Lower leg skin (tissue), 4 donors: ENCODE measurements at regions not wholly inside any gene's neighbourhood (a gene's known extent, or its start where the extent isn't known, plus 50 kb on each side); places are given as distances from the start of the nearest gene placed in this dataset.

Source experiments
- DNase-seq, 2 donors: peaks; one replicate each; pipeline ENCODE4 v3.0.0-alpha.2; 2019; ENCODE audit warnings: low spot score in 2 of 2
- H3K4me3 ChIP-seq: fragments of 200-600 bp; sonication (generic); 2 replicates; pipeline ENCODE4 v1.5.1; 2017; ENCODE audit warnings: mild to moderate bottlenecking, low read depth; ENCODE audit not compliant: poor library complexity, severe bottlenecking
- POLR2A ChIP-seq, 2 donors: fragments of 450-650 bp; IDR thresholded peaks; one replicate each; pipeline ENCODE4 v1.6.1; 2016 to 2017; ENCODE audit warnings: antibody characterized with exemption in 2 of 2, mild to moderate bottlenecking in 1 of 2, moderate library complexity in 1 of 2
- WGBS, 2 donors: methylation state at CpG; one replicate each; pipeline ENCODE4 v1.1.5; 2018; 5-methylcytosine and 5-hydroxymethylcytosine counted together
- intact Hi-C: fragments of 100-400 bp; cut with DNase I; formaldehyde crosslinking; loops from one replicate; pipeline ENCODE4 v1.15.0; 2023; ENCODE audit warnings: low total_unique reads
- TF ChIP-seq, protein P1 (sequence below), 3 donors: fragments of 450-650 bp; IDR thresholded peaks; one replicate each; pipeline ENCODE4 v1.5.1; 2016; ENCODE audit warnings: antibody characterized with exemption in 3 of 3, mild to moderate bottlenecking in 3 of 3, moderate library complexity in 2 of 3

DNA sequence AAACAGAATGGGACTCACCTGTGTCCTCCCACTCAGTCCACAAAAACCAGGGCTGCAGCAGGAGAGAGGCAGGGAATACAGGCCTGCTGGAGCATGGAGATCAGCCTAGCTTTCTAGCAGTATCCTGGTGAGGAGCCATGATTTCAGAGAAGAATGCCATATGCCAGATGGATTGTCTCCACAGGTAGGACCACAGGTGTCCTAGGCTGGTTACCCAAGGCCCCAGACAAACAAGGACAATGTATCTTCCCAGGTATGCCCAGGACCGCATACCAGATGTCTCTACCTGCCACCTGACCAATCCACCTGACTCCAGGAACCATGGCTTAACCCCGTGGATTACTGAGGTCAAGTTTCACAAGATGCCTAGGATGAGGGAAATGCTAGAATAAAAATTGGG lies 295.4 kb upstream of the NPSR1 start:
- 80 to 87% methylated on average over 2 of the region's 2 CpGs for WGBS, 2 donors
- H3K4me3 ChIP-seq = no peak overlapping the region
- intact Hi-C loops = no loop called here
- DNase-seq = no peak
- TF ChIP-seq, protein P1, sequence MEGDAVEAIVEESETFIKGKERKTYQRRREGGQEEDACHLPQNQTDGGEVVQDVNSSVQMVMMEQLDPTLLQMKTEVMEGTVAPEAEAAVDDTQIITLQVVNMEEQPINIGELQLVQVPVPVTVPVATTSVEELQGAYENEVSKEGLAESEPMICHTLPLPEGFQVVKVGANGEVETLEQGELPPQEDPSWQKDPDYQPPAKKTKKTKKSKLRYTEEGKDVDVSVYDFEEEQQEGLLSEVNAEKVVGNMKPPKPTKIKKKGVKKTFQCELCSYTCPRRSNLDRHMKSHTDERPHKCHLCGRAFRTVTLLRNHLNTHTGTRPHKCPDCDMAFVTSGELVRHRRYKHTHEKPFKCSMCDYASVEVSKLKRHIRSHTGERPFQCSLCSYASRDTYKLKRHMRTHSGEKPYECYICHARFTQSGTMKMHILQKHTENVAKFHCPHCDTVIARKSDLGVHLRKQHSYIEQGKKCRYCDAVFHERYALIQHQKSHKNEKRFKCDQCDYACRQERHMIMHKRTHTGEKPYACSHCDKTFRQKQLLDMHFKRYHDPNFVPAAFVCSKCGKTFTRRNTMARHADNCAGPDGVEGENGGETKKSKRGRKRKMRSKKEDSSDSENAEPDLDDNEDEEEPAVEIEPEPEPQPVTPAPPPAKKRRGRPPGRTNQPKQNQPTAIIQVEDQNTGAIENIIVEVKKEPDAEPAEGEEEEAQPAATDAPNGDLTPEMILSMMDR (IDR thresholded peaks at IDR 0.05) = no peak
- no peak for TF ChIP-seq POLR2A (IDR thresholded peaks at IDR 0.05)

DNA sequence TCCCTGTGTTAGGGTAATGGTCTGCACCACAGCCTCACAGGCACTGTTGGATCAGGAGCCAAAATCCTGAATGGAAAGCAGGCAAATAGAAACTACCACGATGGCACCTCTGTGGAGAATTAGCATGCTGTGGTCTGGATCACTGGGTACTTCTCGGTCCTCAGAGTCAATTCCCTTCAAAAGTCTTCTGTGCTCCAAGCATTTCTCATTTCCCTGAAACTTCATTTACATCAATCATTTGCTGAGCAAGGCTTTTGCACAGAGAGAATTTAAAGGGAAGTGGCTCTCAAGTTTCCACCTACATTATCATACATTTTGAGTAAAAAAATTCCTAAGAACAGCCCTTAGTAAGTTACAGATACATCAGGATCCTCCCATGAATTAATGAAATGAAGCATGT lies 293.9 kb upstream of the NPSR1 start:
- TF ChIP-seq, protein P1 (IDR thresholded peaks at IDR 0.05) = no peak
- no peak for TF ChIP-seq POLR2A (IDR thresholded peaks at IDR 0.05)
- WGBS, 2 donors = 79 to 80% methylated on average over 2 of the region's 2 CpGs
- no peak overlapping the region for H3K4me3 ChIP-seq
- DNase-seq = no peak
- intact Hi-C loops = no loop called here

DNA sequence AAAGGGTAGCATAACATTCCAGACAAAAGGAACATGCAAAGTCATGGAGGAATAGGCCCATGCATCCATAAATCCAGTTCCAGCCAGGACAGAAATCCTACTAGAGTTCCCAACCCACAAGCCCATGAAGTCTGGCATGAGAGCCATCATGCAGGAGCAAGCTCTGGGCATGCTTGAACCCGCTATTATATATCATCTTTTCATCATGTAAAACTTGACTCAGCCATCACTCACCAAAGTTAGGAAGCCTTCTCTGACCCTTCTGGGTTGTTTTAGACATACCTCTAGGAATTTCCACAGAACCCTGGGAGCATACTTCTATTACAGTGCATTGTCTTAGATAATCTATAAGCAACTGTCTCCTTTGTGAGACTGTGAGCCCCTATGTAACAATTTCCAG lies 293.0 kb upstream of the NPSR1 start:
- intact Hi-C loops = no loop called here
- WGBS, 2 donors = 60 to 92% methylated on average over 1 of the region's 1 CpG
- TF ChIP-seq, protein P1 (IDR thresholded peaks at IDR 0.05) = no peak
- TF ChIP-seq POLR2A (IDR thresholded peaks at IDR 0.05) = no peak
- DNase-seq = no peak
- no peak overlapping the region for H3K4me3 ChIP-seq

DNA sequence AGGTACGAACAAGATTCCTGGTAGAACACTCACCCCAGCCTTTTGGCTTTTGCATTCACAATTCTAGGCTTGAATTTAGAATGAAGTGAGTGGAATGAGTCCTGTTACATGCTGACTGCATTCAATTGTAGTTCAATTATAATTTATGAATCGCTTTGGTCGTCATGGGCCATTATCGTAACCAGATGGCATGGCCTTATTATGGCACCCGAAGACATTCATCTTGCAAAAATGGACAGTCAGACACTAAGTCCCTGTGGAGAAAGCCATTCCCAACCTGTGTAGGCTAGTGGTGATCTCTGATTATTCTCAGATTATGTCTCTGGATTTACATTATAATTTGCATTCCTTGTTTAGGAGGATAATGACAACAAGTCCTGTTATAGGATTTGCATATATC lies 292.4 kb upstream of the NPSR1 start:
- DNase-seq = no peak
- no peak overlapping the region for H3K4me3 ChIP-seq
- TF ChIP-seq POLR2A (IDR thresholded peaks at IDR 0.05) = no peak
- TF ChIP-seq, protein P1 (IDR thresholded peaks at IDR 0.05) = no peak
- intact Hi-C loops = no loop called here
- 66 to 82% methylated on average over 5 of the region's 5 CpGs for WGBS, 2 donors

DNA sequence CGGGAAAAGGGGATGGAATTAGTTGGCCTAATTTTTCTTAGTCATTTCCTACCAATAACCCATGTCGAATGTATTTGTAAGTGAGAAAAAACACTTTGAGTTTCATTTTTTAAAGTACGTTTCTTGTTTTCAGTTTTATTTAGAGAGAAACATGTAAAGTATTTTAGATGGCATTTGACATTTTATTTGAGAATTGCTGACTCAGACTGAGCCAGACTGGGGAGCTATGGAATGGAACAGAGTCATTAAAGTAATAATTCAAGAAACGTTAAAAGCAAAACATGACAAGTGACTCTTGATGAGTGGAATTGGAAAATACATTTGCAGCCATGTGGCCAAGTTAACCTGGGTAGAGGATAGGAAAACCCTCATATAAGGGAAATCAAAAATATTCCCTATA lies 286.1 kb upstream of the NPSR1 start:
- 69 to 70% methylated on average over 4 of the region's 4 CpGs for WGBS, 2 donors
- intact Hi-C loops = no loop called here
- DNase-seq = no peak
- no peak for TF ChIP-seq POLR2A (IDR thresholded peaks at IDR 0.05)
- TF ChIP-seq, protein P1 (IDR thresholded peaks at IDR 0.05) = no peak
- H3K4me3 ChIP-seq = no peak overlapping the region

DNA sequence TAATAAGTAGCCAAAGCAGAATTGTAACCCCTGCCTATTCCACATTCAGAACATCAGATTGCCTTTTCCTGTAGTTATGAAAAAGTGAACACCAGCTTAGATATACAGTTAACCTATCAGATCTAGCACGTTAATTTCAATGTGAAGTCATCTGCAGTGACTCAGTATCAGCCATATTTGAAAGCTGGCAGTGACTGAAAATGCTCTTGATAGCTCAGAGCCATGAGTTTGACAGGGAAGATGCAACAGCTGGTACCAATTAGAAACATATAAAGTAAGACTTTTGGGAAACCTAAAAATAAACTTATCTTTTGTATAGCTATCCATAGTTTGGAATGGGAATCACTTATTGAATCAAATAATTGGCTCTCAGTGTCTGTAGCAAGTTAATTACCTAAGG lies 284.1 kb upstream of the NPSR1 start:
- 36 to 46% methylated on average over 1 of the region's 1 CpG for WGBS, 2 donors
- intact Hi-C loops = no loop called here
- TF ChIP-seq POLR2A (IDR thresholded peaks at IDR 0.05) = no peak
- TF ChIP-seq, protein P1 (IDR thresholded peaks at IDR 0.05) = no peak
- H3K4me3 ChIP-seq = no peak overlapping the region
- no peak for DNase-seq
